Esophagus muscularis mucosa (tissue), 4 donors: ENCODE measurements at regions not wholly inside any gene's neighbourhood (a gene's known extent, or its start where the extent isn't known, plus 50 kb on each side); places are given as distances from the start of the nearest gene placed in this dataset.

Experiments used
- DNase-seq: peaks from one replicate; pipeline ENCODE4 v3.0.0-alpha.2; 2017; ENCODE audit errors: extremely low spot score
- H3K27ac ChIP-seq, 4 donors: fragments of 200-600 bp; sonication (generic); replicated peaks in 1 of 4; 1 replicate in 3 of 4; 2 replicates in 1 of 4; pipeline ENCODE4 v1.5.1; 2016 to 2019; ENCODE audit warnings: mild to moderate bottlenecking in 1 of 4
- H3K27me3 ChIP-seq, 4 donors: fragments of 200-600 bp; sonication (generic); one replicate each; pipeline versions ENCODE4 v1.5.1 to v1.6.0; 2016 to 2019
- H3K36me3 ChIP-seq, 4 donors: fragments of 200-600 bp; sonication (generic); one replicate each; pipeline ENCODE4 v1.5.1; 2016 to 2019
- H3K4me1 ChIP-seq, 4 donors: fragments of 200-600 bp; sonication (generic); one replicate each; pipeline ENCODE4 v1.5.1; 2016 to 2019
- H3K4me3 ChIP-seq, 4 donors: fragments of 200-600 bp; sonication (generic); 1 replicate in 2 of 4; 2 replicates in 2 of 4; pipeline ENCODE4 v1.5.1; 2016 to 2019; ENCODE audit warnings: mild to moderate bottlenecking in 4 of 4, moderate library complexity in 1 of 4
- H3K9me3 ChIP-seq, 4 donors: fragments of 200-600 bp; sonication (generic); 1 replicate in 3 of 4; 2 replicates in 1 of 4; pipeline ENCODE4 v1.5.1; 2016 to 2019
- EP300 ChIP-seq: sonication (generic); formaldehyde crosslinking; IDR thresholded peaks from one replicate; pipeline ENCODE4 v1.6.1; 2017; ENCODE audit warnings: antibody characterized with exemption
- POLR2A ChIP-seq: fragments of 450-650 bp; IDR thresholded peaks from one replicate; pipeline ENCODE4 v1.6.1; 2017; ENCODE audit warnings: antibody characterized with exemption, moderate library complexity, mild to moderate bottlenecking, low read depth
- POLR2AphosphoS5 ChIP-seq, 2 donors: sonication (generic); formaldehyde crosslinking; IDR thresholded peaks; one replicate each; pipeline ENCODE4 v1.6.1; 2017; ENCODE audit warnings: antibody characterized with exemption in 2 of 2
- WGBS: methylation state at CpG from one replicate; pipeline ENCODE4 v1.1.5; 2018; 5-methylcytosine and 5-hydroxymethylcytosine counted together
- intact Hi-C: fragments of 100-400 bp; cut with DNase I; formaldehyde crosslinking; loops from one replicate; pipeline ENCODE4 v1.15.1; 2023
- TF ChIP-seq, protein P1 (sequence below), 3 experiments: fragments of 200-600 bp in 2 of 3; fragments of 450-650 bp in 1 of 3; sonication (generic) in 2 of 3; IDR thresholded peaks; one replicate each; pipeline ENCODE4 v1.5.1; 2017 to 2019; ENCODE audit warnings: antibody characterized with exemption in 3 of 3, mild to moderate bottlenecking in 2 of 3, moderate library complexity in 1 of 3

- TF ChIP-seq POLR2AphosphoS5 (IDR thresholded peaks at IDR 0.05) (no peak), POLR2A (no peak), EP300 (no peak)
- TF ChIP-seq, protein P1, sequence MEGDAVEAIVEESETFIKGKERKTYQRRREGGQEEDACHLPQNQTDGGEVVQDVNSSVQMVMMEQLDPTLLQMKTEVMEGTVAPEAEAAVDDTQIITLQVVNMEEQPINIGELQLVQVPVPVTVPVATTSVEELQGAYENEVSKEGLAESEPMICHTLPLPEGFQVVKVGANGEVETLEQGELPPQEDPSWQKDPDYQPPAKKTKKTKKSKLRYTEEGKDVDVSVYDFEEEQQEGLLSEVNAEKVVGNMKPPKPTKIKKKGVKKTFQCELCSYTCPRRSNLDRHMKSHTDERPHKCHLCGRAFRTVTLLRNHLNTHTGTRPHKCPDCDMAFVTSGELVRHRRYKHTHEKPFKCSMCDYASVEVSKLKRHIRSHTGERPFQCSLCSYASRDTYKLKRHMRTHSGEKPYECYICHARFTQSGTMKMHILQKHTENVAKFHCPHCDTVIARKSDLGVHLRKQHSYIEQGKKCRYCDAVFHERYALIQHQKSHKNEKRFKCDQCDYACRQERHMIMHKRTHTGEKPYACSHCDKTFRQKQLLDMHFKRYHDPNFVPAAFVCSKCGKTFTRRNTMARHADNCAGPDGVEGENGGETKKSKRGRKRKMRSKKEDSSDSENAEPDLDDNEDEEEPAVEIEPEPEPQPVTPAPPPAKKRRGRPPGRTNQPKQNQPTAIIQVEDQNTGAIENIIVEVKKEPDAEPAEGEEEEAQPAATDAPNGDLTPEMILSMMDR (IDR thresholded peaks at IDR 0.05), result no peak
- Histone ChIP-seq H3K27ac (no peak overlapping the region), H3K9me3 (no peaks in the 10 kb centered on the region), H3K4me3 (no peak overlapping the region), H3K4me1 (no peaks in the 10 kb centered on the region), H3K27me3 (no peaks in the 10 kb centered on the region), H3K36me3 (no peaks in the 10 kb centered on the region)
- WGBS, result 65% methylated on average over 2 of the region's 2 CpGs
- intact Hi-C loops, result no loop called here
- DNase-seq, result no peak
Observed at GRCh38 chr11:98234698-98235097, 786.1 kb upstream of the CNTN5 start.

DNA sequence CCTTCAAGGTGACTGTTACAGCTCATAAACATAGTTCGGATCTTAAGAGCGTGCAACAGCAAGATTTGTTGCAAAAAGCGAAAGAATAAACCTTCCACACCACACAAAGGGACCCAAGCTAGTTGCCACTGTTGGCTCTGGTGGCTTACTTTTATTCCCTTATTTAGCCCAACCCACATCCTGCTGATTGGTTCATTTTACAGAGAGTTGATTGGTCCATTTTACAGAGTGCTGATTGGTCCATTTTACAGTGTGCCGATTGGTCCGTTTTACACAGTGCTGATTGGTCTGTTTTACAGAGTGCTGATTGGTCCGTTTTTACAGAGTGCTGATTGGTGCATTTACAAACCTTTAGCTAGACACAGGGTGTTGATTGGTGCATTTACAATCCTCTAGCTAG, 776.9 kb upstream of the CNTN5 start:
- DNase-seq, result no peak
- Histone ChIP-seq H3K4me3 (no peak overlapping the region), H3K27ac (no peak overlapping the region), H3K36me3 (no peaks in the 10 kb centered on the region), H3K9me3 (no peaks in the 10 kb centered on the region), H3K4me1 (no peaks in the 10 kb centered on the region), H3K27me3 (no peaks in the 10 kb centered on the region)
- 86% methylated on average over 6 of the region's 6 CpGs for WGBS
- TF ChIP-seq, protein P1 (IDR thresholded peaks at IDR 0.05), result no peak
- no peak for TF ChIP-seq POLR2A
- no peak for TF ChIP-seq POLR2AphosphoS5 (IDR thresholded peaks at IDR 0.05)
- no peak for TF ChIP-seq EP300
- intact Hi-C loops, result no loop called here

GRCh38 chr11:98260983-98261382, 759.8 kb upstream of the CNTN5 start:
- Histone ChIP-seq H3K4me1 (no peaks in the 10 kb centered on the region), H3K9me3 (no peaks in the 10 kb centered on the region), H3K27me3 (no peaks in the 10 kb centered on the region), H3K27ac (no peak overlapping the region), H3K36me3 (no peaks in the 10 kb centered on the region), H3K4me3 (no peak overlapping the region)
- WGBS, result 97% methylated on average over 1 of the region's 1 CpG
- intact Hi-C loops, result no loop called here
- TF ChIP-seq POLR2AphosphoS5 (IDR thresholded peaks at IDR 0.05), result no peak
- no peak for TF ChIP-seq POLR2A
- no peak for TF ChIP-seq EP300
- TF ChIP-seq, protein P1 (IDR thresholded peaks at IDR 0.05), result no peak
- DNase-seq, result no peak

GRCh38 chr11:98277251-98277912, 743.4 kb upstream of the CNTN5 start:
- intact Hi-C loops, result no loop called here
- Histone ChIP-seq H3K9me3 (no peaks in the 10 kb centered on the region), H3K36me3 (no peaks in the 10 kb centered on the region), H3K27ac (no peak overlapping the region), H3K27me3 (no peaks in the 10 kb centered on the region), H3K4me1 (no peaks in the 10 kb centered on the region), H3K4me3 (no peak overlapping the region)
- DNase-seq, result no peak
- TF ChIP-seq EP300, result no peak
- TF ChIP-seq POLR2A, result no peak
- TF ChIP-seq, protein P1 (IDR thresholded peaks at IDR 0.05), result no peak
- TF ChIP-seq POLR2AphosphoS5 (IDR thresholded peaks at IDR 0.05), result no peak
- 44% methylated on average over 2 of the region's 2 CpGs for WGBS
